GM23338 (cell line): ENCODE measurements at regions not wholly inside any gene's neighbourhood (a gene's known extent, or its start where the extent isn't known, plus 50 kb on each side); places are given as distances from the start of the nearest gene placed in this dataset.

Experiments used
- ATAC-seq: fragments of 200-7000 bp; cut with Tn5 transposase; 3 replicates; pipeline ENCODE4 v1.9.1; 2020
- DNase-seq: peaks from one replicate; pipeline ENCODE4 v3.0.0-alpha.2; 2015; ENCODE audit warnings: low spot score
- H2AFZ ChIP-seq: fragments of 200-600 bp; sonication (generic); 2 replicates; pipeline ENCODE4 v1.8.0; 2016; ENCODE audit warnings: antibody characterized with exemption, mild to moderate bottlenecking, moderate library complexity
- H3F3A ChIP-seq: fragments of 200-600 bp; sonication (generic); replicated peaks from 2 replicates; pipeline ENCODE4 v1.8.0; 2017; ENCODE audit warnings: antibody characterized with exemption, mixed run types, low read depth
- H3K27ac ChIP-seq: fragments of 200-600 bp; sonication (generic); 2 replicates; pipeline ENCODE4 v1.6.1; 2016; ENCODE audit warnings: low read depth
- H3K27me3 ChIP-seq: fragments of 200-600 bp; sonication (generic); 2 replicates; pipeline ENCODE4 v1.8.0; 2016; ENCODE audit warnings: mild to moderate bottlenecking, mixed run types, moderate library complexity; ENCODE audit not compliant: insufficient read depth
- H3K36me3 ChIP-seq: fragments of 200-600 bp; sonication (generic); 2 replicates; pipeline ENCODE4 v1.8.0; 2016; ENCODE audit warnings: mild to moderate bottlenecking; ENCODE audit not compliant: insufficient read depth
- H3K4me1 ChIP-seq: fragments of 200-600 bp; sonication (generic); 2 replicates; pipeline ENCODE4 v1.8.0; 2016; ENCODE audit warnings: mild to moderate bottlenecking, moderate library complexity; ENCODE audit not compliant: insufficient read depth
- H3K4me2 ChIP-seq: fragments of 200-600 bp; sonication (generic); 2 replicates; pipeline ENCODE4 v1.7.1; 2017; ENCODE audit warnings: mixed run types
- H3K4me3 ChIP-seq: fragments of 200-600 bp; sonication (generic); 2 replicates; pipeline ENCODE4 v1.6.1; 2016; ENCODE audit warnings: mixed run types
- H3K79me2 ChIP-seq: fragments of 200-600 bp; sonication (generic); replicated peaks from 2 replicates; pipeline ENCODE4 v1.8.0; 2017; ENCODE audit warnings: mild to moderate bottlenecking; ENCODE audit not compliant: insufficient read depth
- H3K9me2 ChIP-seq: fragments of 200-600 bp; sonication (generic); 2 replicates; pipeline ENCODE4 v1.8.0; 2017; ENCODE audit not compliant: insufficient read depth
- H4K20me1 ChIP-seq: fragments of 200-600 bp; sonication (generic); replicated peaks from 2 replicates; pipeline ENCODE4 v1.8.0; 2017; ENCODE audit warnings: mild to moderate bottlenecking; ENCODE audit not compliant: insufficient read depth
- H3K27ac Mint-ChIP-seq: 2 replicates; pipeline ENCODE4 v1.8.0; 2020; ENCODE audit warnings: inconsistent platforms, mild to moderate bottlenecking, moderate library complexity, mixed read lengths
- H3K27me3 Mint-ChIP-seq: 3 replicates; pipeline ENCODE4 v1.8.0; 2022; ENCODE audit warnings: low read depth, mild to moderate bottlenecking, moderate library complexity, mixed read lengths, inconsistent platforms; ENCODE audit not compliant: insufficient read depth, poor library complexity
- H3K36me3 Mint-ChIP-seq: 3 replicates; pipeline ENCODE4 v1.8.0; 2021; ENCODE audit warnings: low read depth, mild to moderate bottlenecking, inconsistent platforms, moderate library complexity, mixed read lengths
- H3K4me1 Mint-ChIP-seq: 3 replicates; pipeline ENCODE4 v1.8.0; 2020; ENCODE audit warnings: mild to moderate bottlenecking, inconsistent platforms, mixed read lengths
- H3K4me3 Mint-ChIP-seq: 3 replicates; pipeline ENCODE4 v1.8.0; 2021; ENCODE audit warnings: moderate library complexity, mild to moderate bottlenecking, inconsistent platforms, mixed read lengths
- H3K9me3 Mint-ChIP-seq: 3 replicates; pipeline ENCODE4 v1.8.0; 2020; ENCODE audit warnings: moderate library complexity, mild to moderate bottlenecking, inconsistent platforms, mixed read lengths
- CREB1 ChIP-seq: fragments of 250-450 bp; sonication (Bioruptor Pico); IDR thresholded peaks from 2 replicates; pipeline ENCODE4 v1.5.0; 2020; ENCODE audit warnings: low read depth, mild to moderate bottlenecking, moderate library complexity
- EZH2phosphoT487 ChIP-seq: fragments of 200-600 bp; sonication (generic); IDR thresholded peaks from one replicate; pipeline ENCODE4 v1.8.1; 2018; ENCODE audit warnings: antibody characterized with exemption; ENCODE audit not compliant: unreplicated experiment
- JUNB ChIP-seq: IDR thresholded peaks from one replicate; pipeline ENCODE4 v1.6.1; 2016; ENCODE audit warnings: antibody characterized with exemption; ENCODE audit not compliant: unreplicated experiment
- NANOG ChIP-seq: IDR thresholded peaks from 2 replicates; pipeline ENCODE4 v1.6.1; 2016; ENCODE audit warnings: antibody characterized with exemption, borderline replicate concordance
- ZNF331 ChIP-seq: fragments of 250-450 bp; sonication (Bioruptor Pico); IDR thresholded peaks from 2 replicates; pipeline ENCODE4 v1.5.0; 2020; ENCODE audit warnings: low read depth, mild to moderate bottlenecking, moderate library complexity
- TF ChIP-seq, protein P1 (sequence below): IDR thresholded peaks from one replicate; pipeline ENCODE4 v1.6.1; 2018; ENCODE audit warnings: antibody characterized with exemption; ENCODE audit not compliant: unreplicated experiment
- TF ChIP-seq, protein P2 (sequence below), 2 experiments: fragments of 200-600 bp in 1 of 2; sonication (generic) in 1 of 2; conservative IDR thresholded peaks; 2 replicates each; pipeline versions ENCODE4 v1.5.1 to v1.6.1; 2016 to 2017; ENCODE audit warnings: antibody characterized with exemption in 2 of 2, low read depth in 2 of 2, mild to moderate bottlenecking in 2 of 2, moderate library complexity in 1 of 2
- TF ChIP-seq, protein P3 (sequence below): IDR thresholded peaks from 2 replicates; pipeline ENCODE4 v1.6.1; 2016; ENCODE audit warnings: antibody characterized with exemption
- TF ChIP-seq, protein P4 (sequence below): fragments of 250-450 bp; sonication (Bioruptor Pico); IDR thresholded peaks from 2 replicates; pipeline ENCODE4 v1.5.0; 2020; ENCODE audit warnings: mild to moderate bottlenecking, moderate library complexity

DNA sequence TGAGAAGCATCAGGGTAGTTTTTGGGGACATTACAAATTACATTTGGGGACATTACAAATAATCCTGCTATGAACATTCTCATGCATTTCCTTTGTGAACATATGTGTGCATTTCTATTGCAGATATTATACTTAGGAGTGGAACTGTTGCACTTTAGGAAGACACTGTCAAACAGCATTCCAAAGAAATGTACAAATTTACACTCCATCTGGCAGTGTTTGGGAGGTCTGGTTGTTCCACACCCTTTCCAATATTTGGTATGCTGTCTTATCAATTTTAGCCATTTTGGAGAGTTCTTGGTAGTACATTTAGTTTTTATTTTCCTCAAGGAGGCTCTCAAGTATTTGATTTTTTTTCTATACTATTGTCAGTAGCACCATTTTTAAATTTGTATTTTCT, 419.1 kb upstream of the ARHGEF26 start:
- ATAC-seq (no peak), DNase-seq (no peak)
- H3K9me2 ChIP-seq, result peaks cover 7% of the 10 kb centered on the region
- no peaks in the 10 kb centered on the region for H3K79me2 ChIP-seq
- H3K27ac Mint-ChIP-seq, result no peak overlapping the region
- no peaks in the 10 kb centered on the region for H3F3A ChIP-seq
- H2AFZ ChIP-seq, result no peak overlapping the region
- TF ChIP-seq EZH2phosphoT487 (no peak), CREB1 (CRISPR knock-in tag) (no peak), JUNB (no peak), NANOG (no peak), ZNF331 (CRISPR knock-in tag) (no peak)
- TF ChIP-seq, protein P1, sequence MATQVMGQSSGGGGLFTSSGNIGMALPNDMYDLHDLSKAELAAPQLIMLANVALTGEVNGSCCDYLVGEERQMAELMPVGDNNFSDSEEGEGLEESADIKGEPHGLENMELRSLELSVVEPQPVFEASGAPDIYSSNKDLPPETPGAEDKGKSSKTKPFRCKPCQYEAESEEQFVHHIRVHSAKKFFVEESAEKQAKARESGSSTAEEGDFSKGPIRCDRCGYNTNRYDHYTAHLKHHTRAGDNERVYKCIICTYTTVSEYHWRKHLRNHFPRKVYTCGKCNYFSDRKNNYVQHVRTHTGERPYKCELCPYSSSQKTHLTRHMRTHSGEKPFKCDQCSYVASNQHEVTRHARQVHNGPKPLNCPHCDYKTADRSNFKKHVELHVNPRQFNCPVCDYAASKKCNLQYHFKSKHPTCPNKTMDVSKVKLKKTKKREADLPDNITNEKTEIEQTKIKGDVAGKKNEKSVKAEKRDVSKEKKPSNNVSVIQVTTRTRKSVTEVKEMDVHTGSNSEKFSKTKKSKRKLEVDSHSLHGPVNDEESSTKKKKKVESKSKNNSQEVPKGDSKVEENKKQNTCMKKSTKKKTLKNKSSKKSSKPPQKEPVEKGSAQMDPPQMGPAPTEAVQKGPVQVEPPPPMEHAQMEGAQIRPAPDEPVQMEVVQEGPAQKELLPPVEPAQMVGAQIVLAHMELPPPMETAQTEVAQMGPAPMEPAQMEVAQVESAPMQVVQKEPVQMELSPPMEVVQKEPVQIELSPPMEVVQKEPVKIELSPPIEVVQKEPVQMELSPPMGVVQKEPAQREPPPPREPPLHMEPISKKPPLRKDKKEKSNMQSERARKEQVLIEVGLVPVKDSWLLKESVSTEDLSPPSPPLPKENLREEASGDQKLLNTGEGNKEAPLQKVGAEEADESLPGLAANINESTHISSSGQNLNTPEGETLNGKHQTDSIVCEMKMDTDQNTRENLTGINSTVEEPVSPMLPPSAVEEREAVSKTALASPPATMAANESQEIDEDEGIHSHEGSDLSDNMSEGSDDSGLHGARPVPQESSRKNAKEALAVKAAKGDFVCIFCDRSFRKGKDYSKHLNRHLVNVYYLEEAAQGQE, result no peak
- TF ChIP-seq, protein P2, sequence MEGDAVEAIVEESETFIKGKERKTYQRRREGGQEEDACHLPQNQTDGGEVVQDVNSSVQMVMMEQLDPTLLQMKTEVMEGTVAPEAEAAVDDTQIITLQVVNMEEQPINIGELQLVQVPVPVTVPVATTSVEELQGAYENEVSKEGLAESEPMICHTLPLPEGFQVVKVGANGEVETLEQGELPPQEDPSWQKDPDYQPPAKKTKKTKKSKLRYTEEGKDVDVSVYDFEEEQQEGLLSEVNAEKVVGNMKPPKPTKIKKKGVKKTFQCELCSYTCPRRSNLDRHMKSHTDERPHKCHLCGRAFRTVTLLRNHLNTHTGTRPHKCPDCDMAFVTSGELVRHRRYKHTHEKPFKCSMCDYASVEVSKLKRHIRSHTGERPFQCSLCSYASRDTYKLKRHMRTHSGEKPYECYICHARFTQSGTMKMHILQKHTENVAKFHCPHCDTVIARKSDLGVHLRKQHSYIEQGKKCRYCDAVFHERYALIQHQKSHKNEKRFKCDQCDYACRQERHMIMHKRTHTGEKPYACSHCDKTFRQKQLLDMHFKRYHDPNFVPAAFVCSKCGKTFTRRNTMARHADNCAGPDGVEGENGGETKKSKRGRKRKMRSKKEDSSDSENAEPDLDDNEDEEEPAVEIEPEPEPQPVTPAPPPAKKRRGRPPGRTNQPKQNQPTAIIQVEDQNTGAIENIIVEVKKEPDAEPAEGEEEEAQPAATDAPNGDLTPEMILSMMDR (conservative IDR thresholded peaks at IDR 0.05; ENCODE audit: low read depth in 2 of 2), result no peak
- TF ChIP-seq, protein P3, sequence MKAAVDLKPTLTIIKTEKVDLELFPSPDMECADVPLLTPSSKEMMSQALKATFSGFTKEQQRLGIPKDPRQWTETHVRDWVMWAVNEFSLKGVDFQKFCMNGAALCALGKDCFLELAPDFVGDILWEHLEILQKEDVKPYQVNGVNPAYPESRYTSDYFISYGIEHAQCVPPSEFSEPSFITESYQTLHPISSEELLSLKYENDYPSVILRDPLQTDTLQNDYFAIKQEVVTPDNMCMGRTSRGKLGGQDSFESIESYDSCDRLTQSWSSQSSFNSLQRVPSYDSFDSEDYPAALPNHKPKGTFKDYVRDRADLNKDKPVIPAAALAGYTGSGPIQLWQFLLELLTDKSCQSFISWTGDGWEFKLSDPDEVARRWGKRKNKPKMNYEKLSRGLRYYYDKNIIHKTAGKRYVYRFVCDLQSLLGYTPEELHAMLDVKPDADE, result no peak
- TF ChIP-seq, protein P4, sequence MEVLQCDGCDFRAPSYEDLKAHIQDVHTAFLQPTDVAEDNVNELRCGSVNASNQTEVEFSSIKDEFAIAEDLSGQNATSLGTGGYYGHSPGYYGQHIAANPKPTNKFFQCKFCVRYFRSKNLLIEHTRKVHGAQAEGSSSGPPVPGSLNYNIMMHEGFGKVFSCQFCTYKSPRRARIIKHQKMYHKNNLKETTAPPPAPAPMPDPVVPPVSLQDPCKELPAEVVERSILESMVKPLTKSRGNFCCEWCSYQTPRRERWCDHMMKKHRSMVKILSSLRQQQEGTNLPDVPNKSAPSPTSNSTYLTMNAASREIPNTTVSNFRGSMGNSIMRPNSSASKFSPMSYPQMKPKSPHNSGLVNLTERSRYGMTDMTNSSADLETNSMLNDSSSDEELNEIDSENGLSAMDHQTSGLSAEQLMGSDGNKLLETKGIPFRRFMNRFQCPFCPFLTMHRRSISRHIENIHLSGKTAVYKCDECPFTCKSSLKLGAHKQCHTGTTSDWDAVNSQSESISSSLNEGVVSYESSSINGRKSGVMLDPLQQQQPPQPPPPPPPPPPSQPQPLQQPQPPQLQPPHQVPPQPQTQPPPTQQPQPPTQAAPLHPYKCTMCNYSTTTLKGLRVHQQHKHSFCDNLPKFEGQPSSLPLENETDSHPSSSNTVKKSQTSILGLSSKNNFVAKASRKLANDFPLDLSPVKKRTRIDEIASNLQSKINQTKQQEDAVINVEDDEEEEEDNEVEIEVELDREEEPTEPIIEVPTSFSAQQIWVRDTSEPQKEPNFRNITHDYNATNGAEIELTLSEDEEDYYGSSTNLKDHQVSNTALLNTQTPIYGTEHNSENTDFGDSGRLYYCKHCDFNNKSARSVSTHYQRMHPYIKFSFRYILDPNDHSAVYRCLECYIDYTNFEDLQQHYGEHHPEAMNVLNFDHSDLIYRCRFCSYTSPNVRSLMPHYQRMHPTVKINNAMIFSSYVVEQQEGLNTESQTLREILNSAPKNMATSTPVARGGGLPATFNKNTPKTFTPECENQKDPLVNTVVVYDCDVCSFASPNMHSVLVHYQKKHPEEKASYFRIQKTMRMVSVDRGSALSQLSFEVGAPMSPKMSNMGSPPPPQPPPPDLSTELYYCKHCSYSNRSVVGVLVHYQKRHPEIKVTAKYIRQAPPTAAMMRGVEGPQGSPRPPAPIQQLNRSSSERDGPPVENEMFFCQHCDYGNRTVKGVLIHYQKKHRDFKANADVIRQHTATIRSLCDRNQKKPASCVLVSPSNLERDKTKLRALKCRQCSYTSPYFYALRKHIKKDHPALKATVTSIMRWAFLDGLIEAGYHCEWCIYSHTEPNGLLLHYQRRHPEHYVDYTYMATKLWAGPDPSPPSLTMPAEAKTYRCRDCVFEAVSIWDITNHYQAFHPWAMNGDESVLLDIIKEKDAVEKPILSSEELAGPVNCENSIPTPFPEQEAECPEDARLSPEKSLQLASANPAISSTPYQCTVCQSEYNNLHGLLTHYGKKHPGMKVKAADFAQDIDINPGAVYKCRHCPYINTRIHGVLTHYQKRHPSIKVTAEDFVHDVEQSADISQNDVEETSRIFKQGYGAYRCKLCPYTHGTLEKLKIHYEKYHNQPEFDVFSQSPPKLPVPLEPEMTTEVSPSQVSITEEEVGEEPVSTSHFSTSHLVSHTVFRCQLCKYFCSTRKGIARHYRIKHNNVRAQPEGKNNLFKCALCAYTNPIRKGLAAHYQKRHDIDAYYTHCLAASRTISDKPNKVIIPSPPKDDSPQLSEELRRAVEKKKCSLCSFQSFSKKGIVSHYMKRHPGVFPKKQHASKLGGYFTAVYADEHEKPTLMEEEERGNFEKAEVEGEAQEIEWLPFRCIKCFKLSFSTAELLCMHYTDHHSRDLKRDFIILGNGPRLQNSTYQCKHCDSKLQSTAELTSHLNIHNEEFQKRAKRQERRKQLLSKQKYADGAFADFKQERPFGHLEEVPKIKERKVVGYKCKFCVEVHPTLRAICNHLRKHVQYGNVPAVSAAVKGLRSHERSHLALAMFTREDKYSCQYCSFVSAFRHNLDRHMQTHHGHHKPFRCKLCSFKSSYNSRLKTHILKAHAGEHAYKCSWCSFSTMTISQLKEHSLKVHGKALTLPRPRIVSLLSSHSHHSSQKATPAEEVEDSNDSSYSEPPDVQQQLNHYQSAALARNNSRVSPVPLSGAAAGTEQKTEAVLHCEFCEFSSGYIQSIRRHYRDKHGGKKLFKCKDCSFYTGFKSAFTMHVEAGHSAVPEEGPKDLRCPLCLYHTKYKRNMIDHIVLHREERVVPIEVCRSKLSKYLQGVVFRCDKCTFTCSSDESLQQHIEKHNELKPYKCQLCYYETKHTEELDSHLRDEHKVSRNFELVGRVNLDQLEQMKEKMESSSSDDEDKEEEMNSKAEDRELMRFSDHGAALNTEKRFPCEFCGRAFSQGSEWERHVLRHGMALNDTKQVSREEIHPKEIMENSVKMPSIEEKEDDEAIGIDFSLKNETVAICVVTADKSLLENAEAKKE (CRISPR knock-in tag), result no peak
- no peak overlapping the region for H3K27ac ChIP-seq
- peaks cover 22% of the 10 kb centered on the region for H3K4me1 ChIP-seq
- H3K4me1 Mint-ChIP-seq, result peaks cover 23% of the 10 kb centered on the region
- H3K4me3 Mint-ChIP-seq, result no peak overlapping the region
- no peak overlapping the region for H3K4me2 ChIP-seq
- H3K36me3 ChIP-seq, result no peaks in the 10 kb centered on the region
- H3K27me3 Mint-ChIP-seq, result peaks cover 2% of the 10 kb centered on the region
- no peaks in the 10 kb centered on the region for H3K27me3 ChIP-seq
- no peaks in the 10 kb centered on the region for H3K36me3 Mint-ChIP-seq
- no peaks in the 10 kb centered on the region for H4K20me1 ChIP-seq
- H3K9me3 Mint-ChIP-seq, result no peaks in the 10 kb centered on the region
- H3K4me3 ChIP-seq, result no peak overlapping the region
